ENCODE measurements at regions not wholly inside any gene's neighbourhood (a gene's known extent, or its start where the extent isn't known, plus 50 kb on each side); places are given as distances from the start of the nearest gene placed in this dataset.

DNA sequence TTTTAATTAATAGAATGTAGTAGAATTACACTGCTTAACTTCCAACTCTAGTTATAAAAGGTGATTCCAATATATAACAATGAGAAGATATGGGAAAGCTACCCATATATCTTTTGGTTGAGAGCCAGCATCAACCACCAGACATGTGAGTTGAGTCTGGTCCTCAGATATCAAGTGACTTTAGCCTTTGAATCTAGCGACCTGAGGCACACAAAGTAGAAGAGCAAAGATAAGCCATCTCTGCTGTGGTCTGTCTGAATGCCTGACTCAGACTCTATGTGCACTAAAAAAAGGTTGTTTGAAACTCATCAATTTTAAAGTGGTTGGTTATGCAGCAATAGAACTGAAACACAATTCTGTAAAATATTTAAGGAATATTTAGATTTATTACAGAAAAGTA is 492.5 kb upstream of the SOX9 start:
- TF ChIP-seq, protein P1, sequence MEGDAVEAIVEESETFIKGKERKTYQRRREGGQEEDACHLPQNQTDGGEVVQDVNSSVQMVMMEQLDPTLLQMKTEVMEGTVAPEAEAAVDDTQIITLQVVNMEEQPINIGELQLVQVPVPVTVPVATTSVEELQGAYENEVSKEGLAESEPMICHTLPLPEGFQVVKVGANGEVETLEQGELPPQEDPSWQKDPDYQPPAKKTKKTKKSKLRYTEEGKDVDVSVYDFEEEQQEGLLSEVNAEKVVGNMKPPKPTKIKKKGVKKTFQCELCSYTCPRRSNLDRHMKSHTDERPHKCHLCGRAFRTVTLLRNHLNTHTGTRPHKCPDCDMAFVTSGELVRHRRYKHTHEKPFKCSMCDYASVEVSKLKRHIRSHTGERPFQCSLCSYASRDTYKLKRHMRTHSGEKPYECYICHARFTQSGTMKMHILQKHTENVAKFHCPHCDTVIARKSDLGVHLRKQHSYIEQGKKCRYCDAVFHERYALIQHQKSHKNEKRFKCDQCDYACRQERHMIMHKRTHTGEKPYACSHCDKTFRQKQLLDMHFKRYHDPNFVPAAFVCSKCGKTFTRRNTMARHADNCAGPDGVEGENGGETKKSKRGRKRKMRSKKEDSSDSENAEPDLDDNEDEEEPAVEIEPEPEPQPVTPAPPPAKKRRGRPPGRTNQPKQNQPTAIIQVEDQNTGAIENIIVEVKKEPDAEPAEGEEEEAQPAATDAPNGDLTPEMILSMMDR (IDR thresholded peaks at IDR 0.05) = no peak
- TF ChIP-seq POLR2AphosphoS5 (IDR thresholded peaks at IDR 0.05) (no peak), POLR2A (IDR thresholded peaks at IDR 0.05) (no peak)

All from stomach (tissue), 4 donors.